ENCODE measurements at regions not wholly inside any gene's neighbourhood (a gene's known extent, or its start where the extent isn't known, plus 50 kb on each side); places are given as distances from the start of the nearest gene placed in this dataset.
"Not testable (repeated sequence)": the region's sequence is repeated elsewhere in the genome, so short reads cannot be mapped to it uniquely, and the experiment has no call there.

- DNase-seq (ENCODE audit: extremely low read depth, low read depth) = no peak
Measured at GRCh38 chr1:43043695-43044094, 85.0 kb upstream of the SLC2A1 start.

GRCh38 chr1:43042773-43043457 is 84.2 kb upstream of the SLC2A1 start:
- DNase-seq (ENCODE audit: extremely low read depth, low read depth) = no peak

- DNase-seq (ENCODE audit: extremely low read depth, low read depth) = no peak
Measured at GRCh38 chr1:43042127-43042526, 83.5 kb upstream of the SLC2A1 start.

GRCh38 chr1:43041591-43041990 is 82.9 kb upstream of the SLC2A1 start:
- no peak for DNase-seq (ENCODE audit: extremely low read depth, low read depth)

- no peak for DNase-seq (ENCODE audit: extremely low read depth, low read depth)
Measured at GRCh38 chr1:43039228-43040055, 80.8 kb upstream of the SLC2A1 start.

- DNase-seq (ENCODE audit: extremely low read depth, low read depth) = no peak
Measured at GRCh38 chr1:43038232-43038935, 79.7 kb upstream of the SLC2A1 start.

- DNase-seq (ENCODE audit: extremely low read depth, low read depth) = no peak
Measured at GRCh38 chr1:43037466-43037865, 78.8 kb upstream of the SLC2A1 start.

- no peak for DNase-seq (ENCODE audit: extremely low read depth, low read depth)
Measured at GRCh38 chr1:43036932-43037331, 78.3 kb upstream of the SLC2A1 start.

- DNase-seq (ENCODE audit: extremely low read depth, low read depth) = no peak
Measured at GRCh38 chr1:43035821-43036741, 77.4 kb upstream of the SLC2A1 start.

- no peak for DNase-seq (ENCODE audit: extremely low read depth, low read depth)
Measured at GRCh38 chr1:43034778-43035177, 76.1 kb upstream of the SLC2A1 start.

- no peak for DNase-seq (ENCODE audit: extremely low read depth, low read depth)
Measured at GRCh38 chr1:43034195-43034658, 75.6 kb upstream of the SLC2A1 start.

- DNase-seq (ENCODE audit: extremely low read depth, low read depth) = no peak
Measured at GRCh38 chr1:43031316-43032203, 72.9 kb upstream of the SLC2A1 start.

GRCh38 chr1:43024905-43025304 is 66.2 kb upstream of the SLC2A1 start:
- DNase-seq (ENCODE audit: extremely low read depth, low read depth) = no peak

- no peak for DNase-seq (ENCODE audit: extremely low read depth, low read depth)
Measured at GRCh38 chr1:43021547-43022474, 63.1 kb upstream of the SLC2A1 start.

GRCh38 chr1:43019226-43019625 is 60.6 kb upstream of the SLC2A1 start:
- DNase-seq (ENCODE audit: extremely low read depth, low read depth) = no peak

- no peak for DNase-seq (ENCODE audit: extremely low read depth, low read depth)
Measured at GRCh38 chr1:43018121-43018520, 59.5 kb upstream of the SLC2A1 start.

GRCh38 chr1:43015269-43015668 is 56.6 kb upstream of the SLC2A1 start:
- DNase-seq (ENCODE audit: extremely low read depth, low read depth) = no peak

GRCh38 chr1:43014579-43014978 is 55.9 kb upstream of the SLC2A1 start:
- DNase-seq (ENCODE audit: extremely low read depth, low read depth) = not testable (repeated sequence)

All from NCI-H460 (cell line).